ENCODE measurements at regions not wholly inside any gene's neighbourhood (a gene's known extent, or its start where the extent isn't known, plus 50 kb on each side); places are given as distances from the start of the nearest gene placed in this dataset.
"Not testable (repeated sequence)": the region's sequence is repeated elsewhere in the genome, so short reads cannot be mapped to it uniquely, and the experiment has no call there.

- intact Hi-C loops (cut with micrococcal nuclease; ENCODE audit: unreplicated experiment), result no loop called here
- no peak overlapping the region for H3K4me3 ChIP-seq (ENCODE audit: low read depth, low read length, poor library complexity, severe bottlenecking)
- no peak for DNase-seq (ENCODE audit: low spot score)
- no peaks in the 10 kb centered on the region for H3K9me3 ChIP-seq (ENCODE audit: low read length)
- H3K27ac ChIP-seq (ENCODE audit: low read depth, low read length, poor library complexity, severe bottlenecking), result no peak overlapping the region
- no peaks in the 10 kb centered on the region for H3K4me1 ChIP-seq (ENCODE audit: insufficient read depth, low read length, poor library complexity, severe bottlenecking)
- H3K4me2 ChIP-seq (ENCODE audit: low read length), result no peak overlapping the region
- no peak for TF ChIP-seq CTCF (conservative IDR thresholded peaks at IDR 0.05; ENCODE audit: low read length)
- TF ChIP-seq EZH2phosphoT487 (IDR thresholded peaks at IDR 0.05; ENCODE audit: borderline replicate concordance, low read depth, low read length), result no peak
- no peaks in the 10 kb centered on the region for H4K20me1 ChIP-seq (ENCODE audit: insufficient read depth, low read length)
- H3K36me3 ChIP-seq (ENCODE audit: insufficient read depth, low read length), result no peaks in the 10 kb centered on the region
- H2AFZ ChIP-seq (ENCODE audit: low read length), result no peak overlapping the region
- ChIA-PET CTCF (ENCODE audit: unreplicated experiment) (no interaction called here), POLR2A (interaction anchor here (0.6 kb wide), 1 partner anchor 389 kb away, joined by 4 read pairs; no protein-coding TSS in a partner anchor)
- H3K9me2 ChIP-seq (ENCODE audit: insufficient read depth, low read length), result no peaks in the 10 kb centered on the region
- no TSS peak for BruUV-seq (replicated peaks)
- no peaks in the 10 kb centered on the region for H3K79me2 ChIP-seq (ENCODE audit: insufficient read depth, low read depth, low read length)
Measured at GRCh38 chr1:209168204-209168603, 415.3 kb upstream of the CAMK1G start.

GRCh38 chr1:209171151-209171550, 412.4 kb upstream of the CAMK1G start:
- H4K20me1 ChIP-seq (ENCODE audit: insufficient read depth, low read length), result no peaks in the 10 kb centered on the region
- no peak overlapping the region for H3K27ac ChIP-seq (ENCODE audit: low read depth, low read length, poor library complexity, severe bottlenecking)
- no peak for DNase-seq (ENCODE audit: low spot score)
- H3K36me3 ChIP-seq (ENCODE audit: insufficient read depth, low read length), result no peaks in the 10 kb centered on the region
- no peaks in the 10 kb centered on the region for H3K9me2 ChIP-seq (ENCODE audit: insufficient read depth, low read length)
- intact Hi-C loops (cut with micrococcal nuclease; ENCODE audit: unreplicated experiment), result no loop called here
- CTCF ChIA-PET (ENCODE audit: unreplicated experiment), result no interaction called here
- no peaks in the 10 kb centered on the region for H3K4me1 ChIP-seq (ENCODE audit: insufficient read depth, low read length, poor library complexity, severe bottlenecking)
- POLR2A ChIA-PET, result no interaction called here
- no peaks in the 10 kb centered on the region for H3K9me3 ChIP-seq (ENCODE audit: low read length)
- BruUV-seq (replicated peaks), result no TSS peak
- no peaks in the 10 kb centered on the region for H3K79me2 ChIP-seq (ENCODE audit: insufficient read depth, low read depth, low read length)
- no peak for TF ChIP-seq CTCF (conservative IDR thresholded peaks at IDR 0.05; ENCODE audit: low read length)
- no peak for TF ChIP-seq EZH2phosphoT487 (IDR thresholded peaks at IDR 0.05; ENCODE audit: borderline replicate concordance, low read depth, low read length)
- no peak overlapping the region for H2AFZ ChIP-seq (ENCODE audit: low read length)
- H3K4me3 ChIP-seq (ENCODE audit: low read depth, low read length, poor library complexity, severe bottlenecking), result no peak overlapping the region
- H3K4me2 ChIP-seq (ENCODE audit: low read length), result no peak overlapping the region

- Histone ChIP-seq H3K4me2 (ENCODE audit: low read length) (no peak overlapping the region), H3K4me1 (ENCODE audit: insufficient read depth, low read length, poor library complexity, severe bottlenecking) (no peaks in the 10 kb centered on the region), H3K9me3 (ENCODE audit: low read length) (no peaks in the 10 kb centered on the region), H2AFZ (ENCODE audit: low read length) (no peak overlapping the region), H3K4me3 (ENCODE audit: low read depth, low read length, poor library complexity, severe bottlenecking) (no peak overlapping the region), H3K9me2 (ENCODE audit: insufficient read depth, low read length) (no peaks in the 10 kb centered on the region), H3K27ac (ENCODE audit: low read depth, low read length, poor library complexity, severe bottlenecking) (no peak overlapping the region), H4K20me1 (ENCODE audit: insufficient read depth, low read length) (no peaks in the 10 kb centered on the region), H3K79me2 (ENCODE audit: insufficient read depth, low read depth, low read length) (no peaks in the 10 kb centered on the region), H3K36me3 (ENCODE audit: insufficient read depth, low read length) (no peaks in the 10 kb centered on the region)
- CTCF ChIA-PET (ENCODE audit: unreplicated experiment), result no interaction called here
- POLR2A ChIA-PET, result no interaction called here
- intact Hi-C loops (cut with micrococcal nuclease; ENCODE audit: unreplicated experiment), result no loop called here
- TF ChIP-seq CTCF (conservative IDR thresholded peaks at IDR 0.05; ENCODE audit: low read length) (no peak), EZH2phosphoT487 (IDR thresholded peaks at IDR 0.05; ENCODE audit: borderline replicate concordance, low read depth, low read length) (no peak)
- BruUV-seq (replicated peaks), result no TSS peak
- DNase-seq (ENCODE audit: low spot score), result no peak
Measured at GRCh38 chr1:209172286-209172685, 411.2 kb upstream of the CAMK1G start.

- DNase-seq (ENCODE audit: low spot score); H4K20me1 ChIP-seq (ENCODE audit: insufficient read depth, low read length); H3K36me3 ChIP-seq (ENCODE audit: insufficient read depth, low read length); intact Hi-C loops (cut with micrococcal nuclease; ENCODE audit: unreplicated experiment); POLR2A ChIA-PET; H3K9me2 ChIP-seq (ENCODE audit: insufficient read depth, low read length); H3K9me3 ChIP-seq (ENCODE audit: low read length); H3K4me1 ChIP-seq (ENCODE audit: insufficient read depth, low read length, poor library complexity, severe bottlenecking); H3K4me3 ChIP-seq (ENCODE audit: low read depth, low read length, poor library complexity, severe bottlenecking); CTCF ChIA-PET (ENCODE audit: unreplicated experiment); H3K79me2 ChIP-seq (ENCODE audit: insufficient read depth, low read depth, low read length); H3K4me2 ChIP-seq (ENCODE audit: low read length); H2AFZ ChIP-seq (ENCODE audit: low read length); BruUV-seq (replicated peaks); H3K27ac ChIP-seq (ENCODE audit: low read depth, low read length, poor library complexity, severe bottlenecking): not testable (repeated sequence)
Measured at GRCh38 chr1:209172792-209173542, 410.5 kb upstream of the CAMK1G start.
